Activated naive CD8-positive, alpha-beta T cell treated with anti-CD3 and anti-CD28 coated beads, Interleukin-2, amount 10 ng/mL, durations not matched to agents 7 days and 5 days (primary cell): ENCODE measurements at regions not wholly inside any gene's neighbourhood (a gene's known extent, or its start where the extent isn't known, plus 50 kb on each side); places are given as distances from the start of the nearest gene placed in this dataset.
A peak's percentile ranks its signal among the peaks of the same experiment; 100 is the strongest.

Experiments
- ATAC-seq: fragments of 150-1000 bp; cut with Tn5 transposase; one replicate; pipeline ENCODE4 v1.10.0; 2021; ENCODE audit warnings: low read depth, moderate library complexity
- POLR2A ChIA-PET: fragments of 350-600 bp; sonication (Branson Sonifier 250); formaldehyde crosslinking; loops from one replicate; lab custom pipeline; 2021; ENCODE audit warnings: antibody characterized with exemption; lab: Charles Lee
- DNase-seq: peaks from one replicate; pipeline ENCODE4 v3.0.0; 2021
- H3K27ac Mint-ChIP-seq: one replicate; pipeline ENCODE4 v1.8.0; 2022; ENCODE audit warnings: mild to moderate bottlenecking, mixed read lengths
- H3K27me3 Mint-ChIP-seq: one replicate; pipeline ENCODE4 v1.8.0; 2022; ENCODE audit warnings: mild to moderate bottlenecking, moderate library complexity, mixed read lengths
- H3K36me3 Mint-ChIP-seq: one replicate; pipeline ENCODE4 v1.8.0; 2021; ENCODE audit warnings: mild to moderate bottlenecking, mixed read lengths
- H3K4me1 Mint-ChIP-seq: one replicate; pipeline ENCODE4 v1.8.0; 2021; ENCODE audit warnings: mixed read lengths
- H3K4me3 Mint-ChIP-seq: one replicate; pipeline ENCODE4 v1.8.0; 2022; ENCODE audit warnings: mild to moderate bottlenecking, moderate library complexity, mixed read lengths
- H3K9me3 Mint-ChIP-seq: one replicate; pipeline ENCODE4 v1.8.0; 2021; ENCODE audit warnings: mixed read lengths

GRCh38 chr18:76771192-76771799 lies 51.1 kb upstream of the ZNF236 start:
- Mint-ChIP-seq H3K36me3 (peaks cover 20% of the 10 kb centered on the region), H3K9me3 (peaks cover 17% of the 10 kb centered on the region), H3K4me3 (no peak overlapping the region), H3K4me1 (peaks cover 4% of the 10 kb centered on the region), H3K27me3 (peaks cover 17% of the 10 kb centered on the region), H3K27ac (no peak overlapping the region)
- DNase-seq (no peak), ATAC-seq (no peak)
- POLR2A ChIA-PET: no interaction called here

GRCh38 chr18:76767954-76768353 lies 54.4 kb upstream of the ZNF236 start:
- POLR2A ChIA-PET: no interaction called here
- no peak overlapping the region for H3K4me3 Mint-ChIP-seq
- peaks cover 16% of the 10 kb centered on the region for H3K4me1 Mint-ChIP-seq
- peaks cover 22% of the 10 kb centered on the region for H3K9me3 Mint-ChIP-seq
- DNase-seq (no peak), ATAC-seq (no peak)
- H3K36me3 Mint-ChIP-seq: peaks cover 24% of the 10 kb centered on the region
- H3K27me3 Mint-ChIP-seq: peaks cover 33% of the 10 kb centered on the region
- no peak overlapping the region for H3K27ac Mint-ChIP-seq

DNA sequence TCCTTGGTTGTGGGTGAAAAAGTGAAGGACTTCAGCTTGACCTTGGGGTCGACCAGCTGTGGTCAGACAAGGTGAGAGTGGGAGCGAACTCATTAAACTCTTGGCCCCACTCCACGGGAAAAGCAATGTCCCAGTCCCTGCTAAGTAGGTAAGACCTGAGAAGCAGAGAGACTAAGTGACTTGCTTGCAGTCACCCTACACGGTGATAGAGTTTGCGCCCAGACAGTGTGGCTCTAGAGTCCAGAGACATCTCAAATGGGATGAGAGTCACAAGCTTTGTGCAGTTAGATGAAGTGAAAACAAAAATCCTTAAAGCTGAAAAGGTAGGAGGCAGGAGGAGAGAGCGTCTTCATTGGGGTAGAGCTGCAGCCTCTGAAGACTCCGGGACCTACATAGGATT lies 55.9 kb upstream of the ZNF236 start:
- ATAC-seq (no peak), DNase-seq (no peak)
- Mint-ChIP-seq H3K36me3 (peaks cover 30% of the 10 kb centered on the region), H3K27me3 (peaks cover 35% of the 10 kb centered on the region), H3K9me3 (peaks cover 29% of the 10 kb centered on the region), H3K27ac (no peak overlapping the region), H3K4me3 (no peak overlapping the region), H3K4me1 (peaks cover 24% of the 10 kb centered on the region)
- POLR2A ChIA-PET: no interaction called here

DNA sequence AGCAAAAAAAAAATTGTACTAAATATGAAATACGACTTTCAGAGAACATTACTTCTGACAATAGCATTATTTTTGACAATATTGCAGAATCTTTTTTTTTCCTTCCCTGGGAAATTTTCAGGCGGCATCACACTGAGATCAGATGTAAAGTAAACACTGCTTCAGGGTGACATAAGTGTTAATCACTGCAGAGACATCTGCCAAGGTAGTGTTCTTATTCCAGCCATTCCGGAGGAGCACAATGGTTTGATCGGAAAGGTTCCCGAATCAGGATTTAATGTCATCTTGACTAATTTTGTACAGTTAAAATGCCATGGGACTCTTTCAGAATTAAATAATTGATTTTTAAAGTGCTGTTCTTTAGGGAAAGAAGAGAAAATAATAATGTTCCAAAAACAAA lies 56.7 kb upstream of the ZNF236 start:
- Mint-ChIP-seq H3K27ac (no peak overlapping the region), H3K27me3 (peaks cover 35% of the 10 kb centered on the region), H3K9me3 (peaks cover 31% of the 10 kb centered on the region), H3K4me3 (no peak overlapping the region), H3K36me3 (peaks cover 30% of the 10 kb centered on the region), H3K4me1 (peaks cover 27% of the 10 kb centered on the region)
- POLR2A ChIA-PET: no interaction called here
- DNase-seq (no peak), ATAC-seq (no peak)

GRCh38 chr18:76764291-76764901 lies 58.0 kb upstream of the ZNF236 start:
- DNase-seq (peak; percentile 40), ATAC-seq (peak; percentile 79)
- peaks cover 30% of the 10 kb centered on the region for H3K36me3 Mint-ChIP-seq
- peak overlapping the region; percentile 52 for H3K4me3 Mint-ChIP-seq
- peaks cover 37% of the 10 kb centered on the region for H3K27me3 Mint-ChIP-seq
- peaks cover 27% of the 10 kb centered on the region for H3K4me1 Mint-ChIP-seq
- POLR2A ChIA-PET: interaction anchor here (0.6 to 1.5 kb wide), 5 partner anchors 41 to 204 kb away, joined by 3 to 6 read pairs (median 4); no protein-coding TSS in a partner anchor
- no peak overlapping the region for H3K27ac Mint-ChIP-seq
- H3K9me3 Mint-ChIP-seq: peaks cover 31% of the 10 kb centered on the region

GRCh38 chr18:76759056-76759455 lies 63.3 kb upstream of the ZNF236 start:
- ATAC-seq (no peak), DNase-seq (no peak)
- H3K36me3 Mint-ChIP-seq: peaks cover 5% of the 10 kb centered on the region
- H3K4me1 Mint-ChIP-seq: peaks cover 13% of the 10 kb centered on the region
- peaks cover 12% of the 10 kb centered on the region for H3K9me3 Mint-ChIP-seq
- H3K27me3 Mint-ChIP-seq: peaks cover 19% of the 10 kb centered on the region
- no peak overlapping the region for H3K27ac Mint-ChIP-seq
- POLR2A ChIA-PET: no interaction called here
- no peak overlapping the region for H3K4me3 Mint-ChIP-seq

GRCh38 chr18:76757925-76758324 lies 64.4 kb upstream of the ZNF236 start:
- Mint-ChIP-seq H3K36me3 (peaks cover 5% of the 10 kb centered on the region), H3K4me1 (peaks cover 11% of the 10 kb centered on the region), H3K27ac (no peak overlapping the region), H3K4me3 (no peak overlapping the region), H3K27me3 (peaks cover 16% of the 10 kb centered on the region), H3K9me3 (peaks cover 12% of the 10 kb centered on the region)
- DNase-seq: no peak
- POLR2A ChIA-PET: no interaction called here
- ATAC-seq: no peak

DNA sequence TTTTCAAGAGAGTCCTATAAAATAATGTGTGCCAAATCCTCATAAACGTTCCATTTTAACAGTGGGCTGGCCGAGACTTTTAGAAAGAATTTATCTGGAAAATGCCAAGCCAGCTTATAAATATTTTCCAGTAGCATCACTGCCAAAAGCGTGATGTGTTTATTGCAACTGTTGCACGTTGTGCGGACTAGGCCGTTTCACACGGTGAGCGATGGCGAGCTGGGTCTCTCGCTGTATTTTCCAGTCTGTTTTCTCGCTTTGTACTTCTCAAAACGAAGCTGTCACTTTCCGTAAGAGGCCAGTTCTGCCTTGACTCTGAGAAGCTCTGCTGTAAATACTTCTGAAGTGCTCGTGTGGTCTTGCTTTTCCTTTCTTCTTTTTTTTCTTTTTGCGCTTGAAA lies 65.0 kb upstream of the ZNF236 start:
- ATAC-seq (no peak), DNase-seq (no peak)
- Mint-ChIP-seq H3K36me3 (peaks cover 5% of the 10 kb centered on the region), H3K27me3 (peaks cover 16% of the 10 kb centered on the region), H3K27ac (no peak overlapping the region), H3K4me3 (no peak overlapping the region), H3K4me1 (peaks cover 11% of the 10 kb centered on the region), H3K9me3 (peaks cover 12% of the 10 kb centered on the region)
- POLR2A ChIA-PET: no interaction called here

DNA sequence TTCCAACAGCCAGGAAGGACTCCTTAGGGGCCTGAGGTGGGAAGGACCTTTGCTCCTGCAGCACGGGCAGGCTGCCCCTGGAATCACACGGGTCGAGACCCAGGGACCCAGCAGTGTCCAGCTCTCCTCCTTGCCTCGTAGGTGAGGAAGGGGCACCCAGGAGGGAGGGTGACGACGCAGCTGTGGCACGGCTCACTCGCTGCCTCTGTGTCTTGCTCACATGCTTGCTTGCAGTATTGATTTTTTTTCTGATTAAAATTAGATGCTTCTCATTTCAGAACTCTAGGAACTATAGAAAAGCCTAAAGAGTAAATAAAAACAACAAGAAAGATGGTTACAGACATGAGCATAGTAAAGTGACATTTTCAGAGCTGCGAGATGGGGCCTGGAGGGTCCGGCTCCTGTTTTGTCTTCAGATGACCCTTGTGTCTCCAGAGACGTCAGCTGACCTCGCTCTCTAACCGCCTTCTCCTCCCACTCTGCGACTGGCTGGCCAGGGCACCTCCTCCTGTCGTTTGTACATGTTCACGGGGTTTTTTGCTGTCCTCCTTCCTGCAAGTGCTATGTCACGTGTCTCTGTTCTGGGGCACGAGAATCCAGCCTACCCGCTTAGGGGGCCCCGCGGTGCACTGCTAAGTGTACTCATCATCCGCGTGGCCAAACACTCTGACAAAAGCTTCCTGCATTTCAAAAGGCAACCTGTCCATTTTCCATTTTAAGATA lies 65.7 kb upstream of the ZNF236 start:
- H3K36me3 Mint-ChIP-seq: peaks cover under 1% of the 10 kb centered on the region
- H3K9me3 Mint-ChIP-seq: peaks cover 9% of the 10 kb centered on the region
- POLR2A ChIA-PET: no interaction called here
- no peak overlapping the region for H3K27ac Mint-ChIP-seq
- no peak overlapping the region for H3K4me3 Mint-ChIP-seq
- DNase-seq: no peak
- ATAC-seq: no peak
- H3K27me3 Mint-ChIP-seq: peaks cover 11% of the 10 kb centered on the region
- peaks cover 6% of the 10 kb centered on the region for H3K4me1 Mint-ChIP-seq

DNA sequence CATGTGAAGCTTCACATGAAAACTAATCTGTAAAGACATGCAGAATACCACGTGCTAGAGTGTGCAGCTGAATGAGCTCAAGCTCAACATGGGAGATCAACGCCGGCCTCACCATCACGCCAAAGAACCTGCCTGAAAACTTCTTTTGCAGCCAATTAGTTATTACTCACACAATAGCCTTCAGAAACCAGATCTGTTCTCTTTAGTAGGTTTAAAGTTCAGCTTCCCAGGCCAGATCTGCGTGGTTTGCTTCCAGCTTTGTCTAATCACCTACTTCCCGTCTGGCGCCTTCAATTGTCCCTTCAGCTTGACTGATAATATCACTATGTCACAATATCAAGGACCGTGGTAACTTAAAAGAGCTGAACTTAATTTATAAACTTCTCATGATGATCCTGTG lies 68.0 kb upstream of the ZNF236 start:
- DNase-seq (no peak), ATAC-seq (no peak)
- H3K27me3 Mint-ChIP-seq: peaks cover 8% of the 10 kb centered on the region
- peaks cover 1% of the 10 kb centered on the region for H3K36me3 Mint-ChIP-seq
- H3K9me3 Mint-ChIP-seq: peaks cover 5% of the 10 kb centered on the region
- H3K4me3 Mint-ChIP-seq: no peak overlapping the region
- H3K4me1 Mint-ChIP-seq: no peaks in the 10 kb centered on the region
- POLR2A ChIA-PET: no interaction called here
- H3K27ac Mint-ChIP-seq: no peak overlapping the region

GRCh38 chr18:76752400-76752799 lies 70.0 kb upstream of the ZNF236 start:
- Mint-ChIP-seq H3K27me3 (peaks cover 12% of the 10 kb centered on the region), H3K27ac (no peak overlapping the region), H3K9me3 (peaks cover 13% of the 10 kb centered on the region), H3K4me1 (no peaks in the 10 kb centered on the region), H3K4me3 (no peak overlapping the region), H3K36me3 (peaks cover 7% of the 10 kb centered on the region)
- ATAC-seq (no peak), DNase-seq (no peak)
- POLR2A ChIA-PET: no interaction called here

GRCh38 chr18:76750917-76751890 lies 71.2 kb upstream of the ZNF236 start:
- Mint-ChIP-seq H3K9me3 (peaks cover 17% of the 10 kb centered on the region), H3K4me3 (no peak overlapping the region), H3K4me1 (peaks cover 3% of the 10 kb centered on the region), H3K27me3 (peaks cover 12% of the 10 kb centered on the region), H3K27ac (no peak overlapping the region), H3K36me3 (peaks cover 11% of the 10 kb centered on the region)
- POLR2A ChIA-PET: interaction anchor here (0.6 kb wide), 1 partner anchor 76 kb away, joined by 3 read pairs; no protein-coding TSS in a partner anchor
- ATAC-seq (no peak), DNase-seq (no peak)

- H3K9me3 Mint-ChIP-seq: peaks cover 18% of the 10 kb centered on the region
- peaks cover 12% of the 10 kb centered on the region for H3K27me3 Mint-ChIP-seq
- peaks cover 11% of the 10 kb centered on the region for H3K36me3 Mint-ChIP-seq
- DNase-seq (no peak), ATAC-seq (no peak)
- H3K27ac Mint-ChIP-seq: no peak overlapping the region
- POLR2A ChIA-PET: interaction anchor here (0.6 kb wide), 1 partner anchor 76 kb away, joined by 3 read pairs; no protein-coding TSS in a partner anchor
- H3K4me1 Mint-ChIP-seq: peaks cover 3% of the 10 kb centered on the region
- no peak overlapping the region for H3K4me3 Mint-ChIP-seq
Measured at GRCh38 chr18:76750269-76750668, 72.1 kb upstream of the ZNF236 start.
